GM12878 (cell line): ENCODE measurements at regions not wholly inside any gene's neighbourhood (a gene's known extent, or its start where the extent isn't known, plus 50 kb on each side); places are given as distances from the start of the nearest gene placed in this dataset.

Source experiments
- ATAC-seq: fragments of 200-7000 bp; cut with Tn5 transposase; 3 replicates; pipeline ENCODE4 v1.9.1; 2020; ENCODE audit warnings: mild to moderate bottlenecking, moderate library complexity
- BruUV-seq: library from RNA; stranded (reverse); fragments of 400-500 nt; replicated peaks from 2 replicates; lab custom pipeline; 2021; lab: Mats Ljungman, UMichigan
- CTCF ChIA-PET: fragments of 300-600 bp; sonication (Branson Sonifier 250); formaldehyde crosslinking; extraction: SDS; loops from one replicate; lab custom pipeline; 2021; ENCODE audit warnings: inconsistent platforms; lab: Yijun Ruan, JAX
- POLR2A ChIA-PET: fragments of 350-600 bp; formaldehyde crosslinking; extraction: SDS; loops from one replicate; lab custom pipeline; 2021; ENCODE audit warnings: inconsistent platforms; lab: Charles Lee
- RAD21 ChIA-PET: fragments of 300-600 bp; sonication (Branson Sonifier 250); formaldehyde crosslinking; loops from one replicate; lab custom pipeline; 2023; ENCODE audit warnings: antibody characterized with exemption; ENCODE audit not compliant: unreplicated experiment; lab: Charles Lee
- SMC1A ChIA-PET: fragments of 300-600 bp; sonication (Branson Sonifier 250); formaldehyde crosslinking; loops from one replicate; lab custom pipeline; 2023; ENCODE audit not compliant: unreplicated experiment, uncharacterized antibody; lab: Charles Lee
- DNase-seq: peaks from one replicate; pipeline ENCODE4 v3.0.0-alpha.2; 2011; ENCODE audit warnings: low read depth, low spot score
- FAIRE-seq: peaks from 3 replicates; lab custom pipeline; 2011; peaks lifted over from hg19 to GRCh38; lab: Jason Lieb, UNC
- H2AFZ ChIP-seq: 2 replicates; pipeline ENCODE4 v1.6.0; 2011; ENCODE audit warnings: low read depth, low read length, control low read depth; ENCODE audit not compliant: control insufficient read depth
- H3K27ac ChIP-seq: 2 replicates; pipeline ENCODE4 v1.5.1; 2011; ENCODE audit warnings: control low read depth; ENCODE audit not compliant: control insufficient read depth, insufficient read depth
- H3K27me3 ChIP-seq, 2 experiments: replicated peaks in 1 of 2; 2 replicates each; pipeline versions ENCODE4 v1.6.0 to v1.6.1; 2011; ENCODE audit warnings: low read length in 1 of 2; ENCODE audit not compliant: control insufficient read depth in 2 of 2, insufficient read depth in 2 of 2
- H3K36me3 ChIP-seq, 2 experiments: 2 replicates each; pipeline ENCODE4 v1.5.1; 2011; ENCODE audit warnings: low read length in 1 of 2; ENCODE audit not compliant: control insufficient read depth in 2 of 2, insufficient read depth in 2 of 2
- H3K4me1 ChIP-seq: 2 replicates; pipeline ENCODE4 v1.6.1; 2011; ENCODE audit warnings: mild to moderate bottlenecking, low read length, moderate library complexity, mixed read lengths; ENCODE audit not compliant: control insufficient read depth, insufficient read depth
- H3K4me2 ChIP-seq: 2 replicates; pipeline ENCODE4 v1.6.0; 2011; ENCODE audit warnings: control low read depth; ENCODE audit not compliant: control insufficient read depth, insufficient read depth
- H3K4me3 ChIP-seq: fragments of 200-600 bp; sonication (generic); 2 replicates; pipeline ENCODE4 v1.5.1; 2016
- H3K79me2 ChIP-seq: 2 replicates; pipeline ENCODE4 v1.6.0; 2011; ENCODE audit warnings: low read length; ENCODE audit not compliant: control insufficient read depth, insufficient read depth
- H3K9ac ChIP-seq: 2 replicates; pipeline ENCODE4 v1.8.0; 2011; ENCODE audit warnings: low read length, control low read depth, mixed read lengths; ENCODE audit not compliant: control insufficient read depth, insufficient read depth
- H3K9me3 ChIP-seq: replicated peaks from 3 replicates; pipeline ENCODE4 v1.5.1; 2011; ENCODE audit warnings: mild to moderate bottlenecking, low read length; ENCODE audit not compliant: control insufficient read depth, insufficient read depth
- H4K20me1 ChIP-seq: 2 replicates; pipeline ENCODE4 v1.6.0; 2011; ENCODE audit not compliant: control insufficient read depth, insufficient read depth
- CHD1 ChIP-seq: IDR thresholded peaks from 2 replicates; pipeline ENCODE4 v1.6.1; 2012; ENCODE audit warnings: low read depth, low read length, improper control_type of control experiment
- CREB1 ChIP-seq: IDR thresholded peaks from 2 replicates; pipeline ENCODE4 v1.6.1; 2012; ENCODE audit warnings: low read depth, mild to moderate bottlenecking, inconsistent platforms
- CTCF ChIP-seq, 3 experiments: IDR thresholded peaks in 2 of 3; conservative IDR thresholded peaks in 1 of 3; 2 replicates each; pipeline ENCODE4 v1.5.1; 2011; ENCODE audit warnings: low read depth in 3 of 3, low read length in 3 of 3, mild to moderate bottlenecking in 3 of 3, control low read depth in 2 of 3, moderate library complexity in 2 of 3, inconsistent platforms in 1 of 3, mixed read lengths in 1 of 3; ENCODE audit not compliant: control insufficient read depth in 2 of 3, insufficient read depth in 1 of 3; ENCODE audit errors: extremely low read depth in 1 of 3
- IKZF1 ChIP-seq: fragments of 450-650 bp; conservative IDR thresholded peaks from 2 replicates; pipeline ENCODE4 v1.6.1; 2017; ENCODE audit warnings: antibody characterized with exemption, mild to moderate bottlenecking
- NR2C1 ChIP-seq: fragments of 450-650 bp; IDR thresholded peaks from 2 replicates; pipeline ENCODE4 v1.6.1; 2017; ENCODE audit warnings: antibody characterized with exemption, mild to moderate bottlenecking, moderate library complexity
- PBX3 ChIP-seq: IDR thresholded peaks from 2 replicates; pipeline ENCODE4 v1.6.1; 2011; ENCODE audit warnings: mild to moderate bottlenecking, low read depth, low read length, moderate library complexity; ENCODE audit not compliant: insufficient replicate concordance
- POLR2A ChIP-seq: IDR thresholded peaks from 2 replicates; pipeline ENCODE4 v1.6.1; 2011; ENCODE audit warnings: low read depth, mild to moderate bottlenecking, low read length
- SIX5 ChIP-seq: IDR thresholded peaks from 2 replicates; pipeline ENCODE4 v1.6.1; 2011; ENCODE audit warnings: mild to moderate bottlenecking, low read depth, low read length, moderate library complexity; ENCODE audit not compliant: severe bottlenecking
- SMARCA5 ChIP-seq: fragments of 450-650 bp; IDR thresholded peaks from 2 replicates; pipeline ENCODE4 v1.6.1; 2017; ENCODE audit warnings: mild to moderate bottlenecking
- SRF ChIP-seq, 2 experiments: IDR thresholded peaks; 2 replicates each; pipeline ENCODE4 v1.6.1; 2011; ENCODE audit warnings: low read depth in 2 of 2, low read length in 2 of 2, mild to moderate bottlenecking in 1 of 2, moderate library complexity in 1 of 2
- ZSCAN29 ChIP-seq: fragments of 450-650 bp; IDR thresholded peaks from 2 replicates; pipeline ENCODE4 v1.6.1; 2017; ENCODE audit warnings: mild to moderate bottlenecking, moderate library complexity
- WGBS: methylation state at CpG from one replicate; pipeline ENCODE4 v1.1.6; 2016; ENCODE audit warnings: low lambda C conversion rate; ENCODE audit not compliant: insufficient replicate concordance, insufficient coverage; ENCODE audit errors: missing lambda C conversion rate; 5-methylcytosine and 5-hydroxymethylcytosine counted together
- in situ Hi-C: fragments of 300-500 bp; cut with MboI; formaldehyde crosslinking; loops from 9 replicates; pipeline ENCODE4 v1.14.3; 2018; ENCODE audit warnings: mixed read lengths
- intact Hi-C: fragments of 100-400 bp; cut with micrococcal nuclease; formaldehyde crosslinking; loops from one replicate; pipeline ENCODE4 v1.14.2; 2022; ENCODE audit not compliant: unreplicated experiment
- TF ChIP-seq, protein P1 (sequence below): fragments of 450-650 bp; IDR thresholded peaks from 2 replicates; pipeline ENCODE4 v1.6.1; 2017; ENCODE audit warnings: mild to moderate bottlenecking, moderate library complexity
- TF ChIP-seq, protein P2 (sequence below): fragments of 450-650 bp; IDR thresholded peaks from 2 replicates; pipeline ENCODE4 v1.6.1; 2014; ENCODE audit warnings: mild to moderate bottlenecking

- TF ChIP-seq, protein P1, sequence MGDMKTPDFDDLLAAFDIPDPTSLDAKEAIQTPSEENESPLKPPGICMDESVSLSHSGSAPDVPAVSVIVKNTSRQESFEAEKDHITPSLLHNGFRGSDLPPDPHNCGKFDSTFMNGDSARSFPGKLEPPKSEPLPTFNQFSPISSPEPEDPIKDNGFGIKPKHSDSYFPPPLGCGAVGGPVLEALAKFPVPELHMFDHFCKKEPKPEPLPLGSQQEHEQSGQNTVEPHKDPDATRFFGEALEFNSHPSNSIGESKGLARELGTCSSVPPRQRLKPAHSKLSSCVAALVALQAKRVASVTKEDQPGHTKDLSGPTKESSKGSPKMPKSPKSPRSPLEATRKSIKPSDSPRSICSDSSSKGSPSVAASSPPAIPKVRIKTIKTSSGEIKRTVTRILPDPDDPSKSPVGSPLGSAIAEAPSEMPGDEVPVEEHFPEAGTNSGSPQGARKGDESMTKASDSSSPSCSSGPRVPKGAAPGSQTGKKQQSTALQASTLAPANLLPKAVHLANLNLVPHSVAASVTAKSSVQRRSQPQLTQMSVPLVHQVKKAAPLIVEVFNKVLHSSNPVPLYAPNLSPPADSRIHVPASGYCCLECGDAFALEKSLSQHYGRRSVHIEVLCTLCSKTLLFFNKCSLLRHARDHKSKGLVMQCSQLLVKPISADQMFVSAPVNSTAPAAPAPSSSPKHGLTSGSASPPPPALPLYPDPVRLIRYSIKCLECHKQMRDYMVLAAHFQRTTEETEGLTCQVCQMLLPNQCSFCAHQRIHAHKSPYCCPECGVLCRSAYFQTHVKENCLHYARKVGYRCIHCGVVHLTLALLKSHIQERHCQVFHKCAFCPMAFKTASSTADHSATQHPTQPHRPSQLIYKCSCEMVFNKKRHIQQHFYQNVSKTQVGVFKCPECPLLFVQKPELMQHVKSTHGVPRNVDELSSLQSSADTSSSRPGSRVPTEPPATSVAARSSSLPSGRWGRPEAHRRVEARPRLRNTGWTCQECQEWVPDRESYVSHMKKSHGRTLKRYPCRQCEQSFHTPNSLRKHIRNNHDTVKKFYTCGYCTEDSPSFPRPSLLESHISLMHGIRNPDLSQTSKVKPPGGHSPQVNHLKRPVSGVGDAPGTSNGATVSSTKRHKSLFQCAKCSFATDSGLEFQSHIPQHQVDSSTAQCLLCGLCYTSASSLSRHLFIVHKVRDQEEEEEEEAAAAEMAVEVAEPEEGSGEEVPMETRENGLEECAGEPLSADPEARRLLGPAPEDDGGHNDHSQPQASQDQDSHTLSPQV = no peak
- no peak for TF ChIP-seq SMARCA5
- TF ChIP-seq, protein P2, sequence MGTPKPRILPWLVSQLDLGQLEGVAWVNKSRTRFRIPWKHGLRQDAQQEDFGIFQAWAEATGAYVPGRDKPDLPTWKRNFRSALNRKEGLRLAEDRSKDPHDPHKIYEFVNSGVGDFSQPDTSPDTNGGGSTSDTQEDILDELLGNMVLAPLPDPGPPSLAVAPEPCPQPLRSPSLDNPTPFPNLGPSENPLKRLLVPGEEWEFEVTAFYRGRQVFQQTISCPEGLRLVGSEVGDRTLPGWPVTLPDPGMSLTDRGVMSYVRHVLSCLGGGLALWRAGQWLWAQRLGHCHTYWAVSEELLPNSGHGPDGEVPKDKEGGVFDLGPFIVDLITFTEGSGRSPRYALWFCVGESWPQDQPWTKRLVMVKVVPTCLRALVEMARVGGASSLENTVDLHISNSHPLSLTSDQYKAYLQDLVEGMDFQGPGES = no peak
- no peak for TF ChIP-seq ZSCAN29
- no peak for TF ChIP-seq CREB1
- no peak for TF ChIP-seq SRF (IDR thresholded peaks at IDR 0.05; ENCODE audit: low read depth in 2 of 2, low read length in 2 of 2)
Measured at GRCh38 chr11:129252621-129253020, 60.5 kb upstream of the ARHGAP32 start (continued).

GRCh38 chr11:129251067-129251466 is 58.9 kb upstream of the ARHGAP32 start:
- ChIA-PET SMC1A (no interaction called here), CTCF (no interaction called here), POLR2A (interaction anchor here (0.6 to 0.7 kb wide), 2 partner anchors 19 to 22 kb away, joined by 3 to 5 read pairs; no protein-coding TSS in a partner anchor), RAD21 (interaction anchor here (1.3 kb wide), 1 partner anchor 24 kb away, joined by 3 read pairs; no protein-coding TSS in a partner anchor)
- H3K4me2 ChIP-seq = no peak overlapping the region
- ATAC-seq = peak; percentile 60
- no peaks in the 10 kb centered on the region for H3K27me3 ChIP-seq
- no peaks in the 10 kb centered on the region for H3K4me1 ChIP-seq
- FAIRE-seq = no peak
- H3K9ac ChIP-seq = no peak overlapping the region
- in situ Hi-C loops = no loop called here
- H3K79me2 ChIP-seq = no peaks in the 10 kb centered on the region
- H4K20me1 ChIP-seq = no peaks in the 10 kb centered on the region
- no peak overlapping the region for H3K27ac ChIP-seq
- H3K9me3 ChIP-seq = no peaks in the 10 kb centered on the region
- BruUV-seq = no TSS peak
- DNase-seq = no peak
- intact Hi-C loops = no loop called here
- 0% methylated on average over 3 of the region's 3 CpGs for WGBS
- H3K4me3 ChIP-seq = no peak overlapping the region
- no peak overlapping the region for H2AFZ ChIP-seq
- no peaks in the 10 kb centered on the region for H3K36me3 ChIP-seq
- TF ChIP-seq IKZF1 (no peak), SIX5 (no peak), NR2C1 (no peak), CTCF (IDR thresholded peaks at IDR 0.05 in 2 of 3, conservative IDR thresholded peaks at IDR 0.05 in 1 of 3; ENCODE audit: control insufficient read depth in 2 of 3, extremely low read depth in 1 of 3, insufficient read depth in 1 of 3, low read depth in 3 of 3, low read length in 3 of 3) (no peak), CHD1 (no peak), POLR2A (no peak), PBX3 (no peak)
